ENCODE measurements at regions not wholly inside any gene's neighbourhood (a gene's known extent, or its start where the extent isn't known, plus 50 kb on each side); places are given as distances from the start of the nearest gene placed in this dataset.

DNA sequence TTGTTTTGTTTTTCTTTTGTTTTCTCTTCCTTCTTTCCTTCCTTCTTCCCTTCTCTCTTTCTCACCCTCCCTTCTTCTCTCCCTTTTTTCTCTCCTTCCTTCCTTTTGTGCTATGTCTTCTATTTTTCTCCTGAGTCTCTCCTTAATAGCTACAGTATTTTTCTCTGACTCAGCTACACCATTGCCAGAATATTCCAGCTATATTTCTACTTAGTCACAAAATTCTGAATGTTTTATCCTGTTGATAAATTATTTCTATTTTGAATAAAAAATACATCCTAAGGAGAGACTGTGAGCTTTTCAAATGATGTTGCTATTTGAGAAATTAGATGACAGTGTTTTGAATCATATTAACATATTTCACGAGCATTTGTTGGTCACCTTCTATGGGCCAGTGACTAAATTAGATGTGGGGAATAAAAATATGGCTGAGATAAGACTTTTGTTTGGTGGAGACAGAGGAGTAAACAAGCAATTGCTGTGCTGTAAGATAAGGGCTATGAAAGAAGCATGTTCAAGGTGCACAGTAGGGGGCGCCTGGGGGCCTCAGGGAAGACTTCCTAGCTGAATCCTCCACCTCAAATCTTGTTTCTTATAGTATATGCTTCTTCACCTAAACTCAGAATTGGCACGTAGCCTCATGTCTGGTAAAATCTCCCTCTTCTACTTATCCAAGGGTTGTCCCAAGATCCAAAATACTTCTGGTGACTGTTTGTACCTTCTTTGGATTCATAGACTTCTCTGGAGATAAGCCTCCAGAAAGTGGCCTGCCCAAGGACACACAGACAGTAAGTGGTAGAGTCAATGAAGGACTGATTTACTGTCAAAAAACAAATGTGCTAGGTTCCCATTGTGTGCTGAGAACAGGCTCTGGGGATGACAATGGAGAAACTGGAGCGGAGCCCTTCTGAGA is 115.5 kb upstream of the CREB5 start:
- Histone ChIP-seq H3F3A (replicated peaks; ENCODE audit: low read depth) (no peaks in the 10 kb centered on the region), H3K4me1 (ENCODE audit: insufficient read depth) (peaks cover 28% of the 10 kb centered on the region), H2AFZ (no peak overlapping the region), H4K20me1 (replicated peaks; ENCODE audit: insufficient read depth) (no peaks in the 10 kb centered on the region), H3K27ac (ENCODE audit: low read depth) (no peak overlapping the region; the same call in 1 of the 2 replicates), H3K36me3 (ENCODE audit: insufficient read depth) (no peaks in the 10 kb centered on the region), H3K4me3 (no peak overlapping the region), H3K27me3 (ENCODE audit: insufficient read depth) (no peaks in the 10 kb centered on the region), H3K4me2 (no peak overlapping the region), H3K9me2 (ENCODE audit: insufficient read depth) (no peaks in the 10 kb centered on the region), H3K79me2 (replicated peaks; ENCODE audit: insufficient read depth) (no peaks in the 10 kb centered on the region)
- Mint-ChIP-seq H3K27me3 (ENCODE audit: insufficient read depth, low read depth, poor library complexity) (peaks cover 3% of the 10 kb centered on the region), H3K4me1 (peaks cover 42% of the 10 kb centered on the region), H3K27ac (no peak overlapping the region), H3K9me3 (no peaks in the 10 kb centered on the region), H3K36me3 (ENCODE audit: low read depth) (peaks cover 3% of the 10 kb centered on the region; the same call in 1 of the 3 replicates), H3K4me3 (no peak overlapping the region)
- no peak for TF ChIP-seq STAT1 (IDR thresholded peaks at IDR 0.05; ENCODE audit: unreplicated experiment)
- TF ChIP-seq, protein P1, sequence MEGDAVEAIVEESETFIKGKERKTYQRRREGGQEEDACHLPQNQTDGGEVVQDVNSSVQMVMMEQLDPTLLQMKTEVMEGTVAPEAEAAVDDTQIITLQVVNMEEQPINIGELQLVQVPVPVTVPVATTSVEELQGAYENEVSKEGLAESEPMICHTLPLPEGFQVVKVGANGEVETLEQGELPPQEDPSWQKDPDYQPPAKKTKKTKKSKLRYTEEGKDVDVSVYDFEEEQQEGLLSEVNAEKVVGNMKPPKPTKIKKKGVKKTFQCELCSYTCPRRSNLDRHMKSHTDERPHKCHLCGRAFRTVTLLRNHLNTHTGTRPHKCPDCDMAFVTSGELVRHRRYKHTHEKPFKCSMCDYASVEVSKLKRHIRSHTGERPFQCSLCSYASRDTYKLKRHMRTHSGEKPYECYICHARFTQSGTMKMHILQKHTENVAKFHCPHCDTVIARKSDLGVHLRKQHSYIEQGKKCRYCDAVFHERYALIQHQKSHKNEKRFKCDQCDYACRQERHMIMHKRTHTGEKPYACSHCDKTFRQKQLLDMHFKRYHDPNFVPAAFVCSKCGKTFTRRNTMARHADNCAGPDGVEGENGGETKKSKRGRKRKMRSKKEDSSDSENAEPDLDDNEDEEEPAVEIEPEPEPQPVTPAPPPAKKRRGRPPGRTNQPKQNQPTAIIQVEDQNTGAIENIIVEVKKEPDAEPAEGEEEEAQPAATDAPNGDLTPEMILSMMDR (conservative IDR thresholded peaks at IDR 0.05; ENCODE audit: low read depth in 2 of 2), result peak; percentile 77
- peak; percentile 55 for ATAC-seq
- peak; percentile 88 for DNase-seq (ENCODE audit: low spot score)

DNA sequence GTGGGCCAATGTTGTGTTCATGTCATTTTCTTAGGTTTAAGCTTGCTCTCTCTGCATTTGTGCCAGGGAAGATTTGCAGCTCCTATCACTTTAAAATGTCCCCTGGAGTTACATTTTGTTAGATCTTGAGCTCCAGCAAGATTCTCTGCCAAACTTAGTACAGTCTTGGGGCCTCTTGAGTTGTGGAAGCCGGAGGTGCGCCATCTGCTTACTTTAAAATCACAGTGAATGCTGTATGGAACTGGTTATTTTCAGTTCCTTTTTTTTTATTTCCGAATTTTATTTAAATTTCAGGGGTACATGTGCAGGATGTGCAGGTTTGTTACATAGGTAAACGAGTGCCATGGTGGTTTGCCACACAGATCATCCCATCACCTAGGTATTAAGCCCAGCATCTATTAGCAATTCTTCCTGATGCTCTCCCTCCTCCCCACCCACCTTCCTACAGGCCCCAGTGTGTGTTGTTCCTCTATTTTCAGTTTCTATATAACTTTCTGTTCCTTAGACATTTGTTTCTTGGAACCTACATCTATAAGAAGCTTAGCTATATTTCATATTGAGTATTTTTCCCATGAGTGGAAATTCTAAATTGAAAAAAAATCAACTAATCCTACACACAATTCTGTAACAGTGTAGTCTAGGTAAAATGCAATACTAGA is 114.4 kb upstream of the CREB5 start:
- no peak overlapping the region for H3K27ac Mint-ChIP-seq
- H3K36me3 Mint-ChIP-seq (ENCODE audit: low read depth), result peaks cover 3% of the 10 kb centered on the region; the same call in 1 of the 3 replicates
- Histone ChIP-seq H3K4me2 (no peak overlapping the region), H3F3A (replicated peaks; ENCODE audit: low read depth) (no peaks in the 10 kb centered on the region), H3K4me3 (no peak overlapping the region), H3K9me2 (ENCODE audit: insufficient read depth) (no peaks in the 10 kb centered on the region), H4K20me1 (replicated peaks; ENCODE audit: insufficient read depth) (no peaks in the 10 kb centered on the region), H3K4me1 (ENCODE audit: insufficient read depth) (peaks cover 20% of the 10 kb centered on the region), H3K27me3 (ENCODE audit: insufficient read depth) (no peaks in the 10 kb centered on the region), H3K27ac (ENCODE audit: low read depth) (no peak overlapping the region), H3K79me2 (replicated peaks; ENCODE audit: insufficient read depth) (no peaks in the 10 kb centered on the region), H2AFZ (no peak overlapping the region), H3K36me3 (ENCODE audit: insufficient read depth) (no peaks in the 10 kb centered on the region)
- H3K27me3 Mint-ChIP-seq (ENCODE audit: insufficient read depth, low read depth, poor library complexity), result no peaks in the 10 kb centered on the region
- DNase-seq (ENCODE audit: low spot score) (no peak), ATAC-seq (no peak)
- peaks cover 33% of the 10 kb centered on the region for H3K4me1 Mint-ChIP-seq
- H3K9me3 Mint-ChIP-seq, result no peaks in the 10 kb centered on the region
- no peak overlapping the region for H3K4me3 Mint-ChIP-seq
- TF ChIP-seq EZH2phosphoT487 (IDR thresholded peaks at IDR 0.05; ENCODE audit: unreplicated experiment) (no peak), STAT1 (IDR thresholded peaks at IDR 0.05; ENCODE audit: unreplicated experiment) (no peak), ZNF331 (CRISPR knock-in tag; IDR thresholded peaks at IDR 0.05; ENCODE audit: low read depth) (no peak), POLR2AphosphoS5 (IDR thresholded peaks at IDR 0.05; ENCODE audit: low read depth) (no peak), CREB1 (CRISPR knock-in tag; IDR thresholded peaks at IDR 0.05; ENCODE audit: low read depth) (no peak), JUNB (IDR thresholded peaks at IDR 0.05; ENCODE audit: unreplicated experiment) (no peak), ZNF114 (CRISPR knock-in tag; IDR thresholded peaks at IDR 0.05) (no peak), NANOG (IDR thresholded peaks at IDR 0.05; ENCODE audit: borderline replicate concordance) (no peak)
- TF ChIP-seq, protein P2, sequence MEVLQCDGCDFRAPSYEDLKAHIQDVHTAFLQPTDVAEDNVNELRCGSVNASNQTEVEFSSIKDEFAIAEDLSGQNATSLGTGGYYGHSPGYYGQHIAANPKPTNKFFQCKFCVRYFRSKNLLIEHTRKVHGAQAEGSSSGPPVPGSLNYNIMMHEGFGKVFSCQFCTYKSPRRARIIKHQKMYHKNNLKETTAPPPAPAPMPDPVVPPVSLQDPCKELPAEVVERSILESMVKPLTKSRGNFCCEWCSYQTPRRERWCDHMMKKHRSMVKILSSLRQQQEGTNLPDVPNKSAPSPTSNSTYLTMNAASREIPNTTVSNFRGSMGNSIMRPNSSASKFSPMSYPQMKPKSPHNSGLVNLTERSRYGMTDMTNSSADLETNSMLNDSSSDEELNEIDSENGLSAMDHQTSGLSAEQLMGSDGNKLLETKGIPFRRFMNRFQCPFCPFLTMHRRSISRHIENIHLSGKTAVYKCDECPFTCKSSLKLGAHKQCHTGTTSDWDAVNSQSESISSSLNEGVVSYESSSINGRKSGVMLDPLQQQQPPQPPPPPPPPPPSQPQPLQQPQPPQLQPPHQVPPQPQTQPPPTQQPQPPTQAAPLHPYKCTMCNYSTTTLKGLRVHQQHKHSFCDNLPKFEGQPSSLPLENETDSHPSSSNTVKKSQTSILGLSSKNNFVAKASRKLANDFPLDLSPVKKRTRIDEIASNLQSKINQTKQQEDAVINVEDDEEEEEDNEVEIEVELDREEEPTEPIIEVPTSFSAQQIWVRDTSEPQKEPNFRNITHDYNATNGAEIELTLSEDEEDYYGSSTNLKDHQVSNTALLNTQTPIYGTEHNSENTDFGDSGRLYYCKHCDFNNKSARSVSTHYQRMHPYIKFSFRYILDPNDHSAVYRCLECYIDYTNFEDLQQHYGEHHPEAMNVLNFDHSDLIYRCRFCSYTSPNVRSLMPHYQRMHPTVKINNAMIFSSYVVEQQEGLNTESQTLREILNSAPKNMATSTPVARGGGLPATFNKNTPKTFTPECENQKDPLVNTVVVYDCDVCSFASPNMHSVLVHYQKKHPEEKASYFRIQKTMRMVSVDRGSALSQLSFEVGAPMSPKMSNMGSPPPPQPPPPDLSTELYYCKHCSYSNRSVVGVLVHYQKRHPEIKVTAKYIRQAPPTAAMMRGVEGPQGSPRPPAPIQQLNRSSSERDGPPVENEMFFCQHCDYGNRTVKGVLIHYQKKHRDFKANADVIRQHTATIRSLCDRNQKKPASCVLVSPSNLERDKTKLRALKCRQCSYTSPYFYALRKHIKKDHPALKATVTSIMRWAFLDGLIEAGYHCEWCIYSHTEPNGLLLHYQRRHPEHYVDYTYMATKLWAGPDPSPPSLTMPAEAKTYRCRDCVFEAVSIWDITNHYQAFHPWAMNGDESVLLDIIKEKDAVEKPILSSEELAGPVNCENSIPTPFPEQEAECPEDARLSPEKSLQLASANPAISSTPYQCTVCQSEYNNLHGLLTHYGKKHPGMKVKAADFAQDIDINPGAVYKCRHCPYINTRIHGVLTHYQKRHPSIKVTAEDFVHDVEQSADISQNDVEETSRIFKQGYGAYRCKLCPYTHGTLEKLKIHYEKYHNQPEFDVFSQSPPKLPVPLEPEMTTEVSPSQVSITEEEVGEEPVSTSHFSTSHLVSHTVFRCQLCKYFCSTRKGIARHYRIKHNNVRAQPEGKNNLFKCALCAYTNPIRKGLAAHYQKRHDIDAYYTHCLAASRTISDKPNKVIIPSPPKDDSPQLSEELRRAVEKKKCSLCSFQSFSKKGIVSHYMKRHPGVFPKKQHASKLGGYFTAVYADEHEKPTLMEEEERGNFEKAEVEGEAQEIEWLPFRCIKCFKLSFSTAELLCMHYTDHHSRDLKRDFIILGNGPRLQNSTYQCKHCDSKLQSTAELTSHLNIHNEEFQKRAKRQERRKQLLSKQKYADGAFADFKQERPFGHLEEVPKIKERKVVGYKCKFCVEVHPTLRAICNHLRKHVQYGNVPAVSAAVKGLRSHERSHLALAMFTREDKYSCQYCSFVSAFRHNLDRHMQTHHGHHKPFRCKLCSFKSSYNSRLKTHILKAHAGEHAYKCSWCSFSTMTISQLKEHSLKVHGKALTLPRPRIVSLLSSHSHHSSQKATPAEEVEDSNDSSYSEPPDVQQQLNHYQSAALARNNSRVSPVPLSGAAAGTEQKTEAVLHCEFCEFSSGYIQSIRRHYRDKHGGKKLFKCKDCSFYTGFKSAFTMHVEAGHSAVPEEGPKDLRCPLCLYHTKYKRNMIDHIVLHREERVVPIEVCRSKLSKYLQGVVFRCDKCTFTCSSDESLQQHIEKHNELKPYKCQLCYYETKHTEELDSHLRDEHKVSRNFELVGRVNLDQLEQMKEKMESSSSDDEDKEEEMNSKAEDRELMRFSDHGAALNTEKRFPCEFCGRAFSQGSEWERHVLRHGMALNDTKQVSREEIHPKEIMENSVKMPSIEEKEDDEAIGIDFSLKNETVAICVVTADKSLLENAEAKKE (CRISPR knock-in tag; IDR thresholded peaks at IDR 0.05), result no peak
- TF ChIP-seq, protein P3, sequence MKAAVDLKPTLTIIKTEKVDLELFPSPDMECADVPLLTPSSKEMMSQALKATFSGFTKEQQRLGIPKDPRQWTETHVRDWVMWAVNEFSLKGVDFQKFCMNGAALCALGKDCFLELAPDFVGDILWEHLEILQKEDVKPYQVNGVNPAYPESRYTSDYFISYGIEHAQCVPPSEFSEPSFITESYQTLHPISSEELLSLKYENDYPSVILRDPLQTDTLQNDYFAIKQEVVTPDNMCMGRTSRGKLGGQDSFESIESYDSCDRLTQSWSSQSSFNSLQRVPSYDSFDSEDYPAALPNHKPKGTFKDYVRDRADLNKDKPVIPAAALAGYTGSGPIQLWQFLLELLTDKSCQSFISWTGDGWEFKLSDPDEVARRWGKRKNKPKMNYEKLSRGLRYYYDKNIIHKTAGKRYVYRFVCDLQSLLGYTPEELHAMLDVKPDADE (IDR thresholded peaks at IDR 0.05), result no peak

Data from GM23338 (cell line).